Spleen (tissue), 11 donors: ENCODE measurements at regions not wholly inside any gene's neighbourhood (a gene's known extent, or its start where the extent isn't known, plus 50 kb on each side); places are given as distances from the start of the nearest gene placed in this dataset.

Source experiments
- DNase-seq: peaks from one replicate; pipeline ENCODE4 v3.0.0-alpha.2; 2020
- H3K27ac ChIP-seq, 8 donors: fragments of 200-600 bp; sonication (generic) in 7 of 8; 1 replicate in 4 of 8; 2 replicates in 4 of 8; pipeline versions ENCODE4 v1.5.0 to v1.8.0; 2016 to 2021; ENCODE audit warnings: inconsistent platforms in 4 of 8, mild to moderate bottlenecking in 4 of 8, moderate library complexity in 1 of 8
- H3K27me3 ChIP-seq, 7 donors: fragments of 200-600 bp; sonication (generic) in 6 of 7; replicated peaks in 1 of 7; 1 replicate in 4 of 7; 2 replicates in 3 of 7; pipeline versions ENCODE4 v1.5.0 to v1.8.0; 2016 to 2021; ENCODE audit warnings: inconsistent platforms in 3 of 7, mild to moderate bottlenecking in 1 of 7
- H3K36me3 ChIP-seq, 6 donors: fragments of 200-600 bp; sonication (generic) in 5 of 6; 1 replicate in 4 of 6; 2 replicates in 2 of 6; pipeline versions ENCODE4 v1.5.0 to v1.8.0; 2016 to 2021; ENCODE audit warnings: inconsistent platforms in 2 of 6
- H3K4me1 ChIP-seq, 6 donors: fragments of 200-600 bp; sonication (generic) in 5 of 6; 1 replicate in 3 of 6; 2 replicates in 3 of 6; pipeline versions ENCODE4 v1.5.0 to v1.8.0; 2016 to 2021; ENCODE audit warnings: inconsistent platforms in 3 of 6
- H3K4me3 ChIP-seq, 8 donors: fragments of 200-600 bp; sonication (generic) in 7 of 8; 1 replicate in 4 of 8; 2 replicates in 4 of 8; pipeline versions ENCODE4 v1.5.0 to v1.8.0; 2016 to 2021; ENCODE audit warnings: inconsistent platforms in 4 of 8, mild to moderate bottlenecking in 4 of 8, moderate library complexity in 2 of 8
- H3K9me3 ChIP-seq, 8 donors: fragments of 200-600 bp; sonication (generic) in 7 of 8; 1 replicate in 4 of 8; 2 replicates in 4 of 8; pipeline versions ENCODE4 v1.5.0 to v1.8.0; 2016 to 2021; ENCODE audit warnings: inconsistent platforms in 4 of 8
- POLR2A ChIP-seq, 3 donors: fragments of 450-650 bp; IDR thresholded peaks; one replicate each; pipeline ENCODE4 v1.5.1; 2017; ENCODE audit warnings: antibody characterized with exemption in 3 of 3, mild to moderate bottlenecking in 1 of 3
- POLR2AphosphoS5 ChIP-seq, 3 donors: sonication (generic); formaldehyde crosslinking; IDR thresholded peaks; one replicate each; pipeline ENCODE4 v1.5.1; 2017; ENCODE audit warnings: antibody characterized with exemption in 3 of 3
- WGBS, 5 donors: extraction: QIAGEN DNeasy Blood & Tissue Kit in 3 of 5; methylation state at CpG; one replicate each; pipeline versions ENCODE4 v1.1.5 to v1.1.7; 2013 to 2018; 5-methylcytosine and 5-hydroxymethylcytosine counted together
- intact Hi-C: fragments of 100-400 bp; cut with DNase I; formaldehyde crosslinking; loops from one replicate; pipeline ENCODE4 v1.15.0; 2023; ENCODE audit warnings: low total_unique reads
- TF ChIP-seq, protein P1 (sequence below), 11 experiments: fragments of 200-600 bp in 7 of 11; fragments of 450-650 bp in 4 of 11; sonication (generic) in 4 of 11; IDR thresholded peaks in 8 of 11; conservative IDR thresholded peaks in 3 of 11; 1 replicate in 7 of 11; 2 replicates in 4 of 11; pipeline versions ENCODE4 v1.4.0 to v1.8.0; 2016 to 2021; ENCODE audit warnings: antibody characterized with exemption in 11 of 11, inconsistent platforms in 4 of 11, mild to moderate bottlenecking in 1 of 11
- donor health status: healthy with polysubstance abuse.
- donor health status: DM: no; HTN: no; CAD: no; lungs with moderate emphysema.
- donor health status: DM: no; HTN: no; CAD: no.
- donor health status: Bipolar disorder and iron deficiency.
- donor health status: healthy.
- donor health status: DM: no; HTN: no; CAD: no.
- donor health status: DM: yes; HTN: yes; CAD: no.

DNA sequence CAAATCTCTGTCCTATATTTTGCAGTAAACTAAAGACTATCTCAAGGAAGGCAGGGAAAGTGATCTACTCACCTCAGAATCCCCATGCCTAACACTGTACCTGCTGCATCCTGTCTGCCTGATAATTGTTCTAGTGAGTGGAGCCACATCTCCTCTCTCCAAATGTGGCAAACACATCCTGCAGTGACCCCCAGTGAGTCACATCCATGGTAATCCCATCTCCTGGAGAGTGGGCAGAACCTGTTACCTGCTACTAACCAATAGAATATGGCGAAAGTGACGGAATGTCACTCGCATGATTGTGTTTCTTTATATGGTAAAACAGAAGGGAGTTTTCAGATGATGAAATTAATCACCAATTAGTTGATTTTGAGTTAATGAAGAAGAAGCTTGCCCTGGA is 353.8 kb upstream of the DLGAP1 start:
- Histone ChIP-seq H3K9me3 (peaks cover 0 to 27% (median 5%) of the 10 kb centered on the region in 8 donors), H3K4me1 (no peaks in the 10 kb centered on the region), H3K4me3 (no peak overlapping the region), H3K27ac (no peak overlapping the region), H3K36me3 (no peaks in the 10 kb centered on the region), H3K27me3 (no peaks in the 10 kb centered on the region)
- DNase-seq = no peak
- intact Hi-C loops = no loop called here
- TF ChIP-seq, protein P1, sequence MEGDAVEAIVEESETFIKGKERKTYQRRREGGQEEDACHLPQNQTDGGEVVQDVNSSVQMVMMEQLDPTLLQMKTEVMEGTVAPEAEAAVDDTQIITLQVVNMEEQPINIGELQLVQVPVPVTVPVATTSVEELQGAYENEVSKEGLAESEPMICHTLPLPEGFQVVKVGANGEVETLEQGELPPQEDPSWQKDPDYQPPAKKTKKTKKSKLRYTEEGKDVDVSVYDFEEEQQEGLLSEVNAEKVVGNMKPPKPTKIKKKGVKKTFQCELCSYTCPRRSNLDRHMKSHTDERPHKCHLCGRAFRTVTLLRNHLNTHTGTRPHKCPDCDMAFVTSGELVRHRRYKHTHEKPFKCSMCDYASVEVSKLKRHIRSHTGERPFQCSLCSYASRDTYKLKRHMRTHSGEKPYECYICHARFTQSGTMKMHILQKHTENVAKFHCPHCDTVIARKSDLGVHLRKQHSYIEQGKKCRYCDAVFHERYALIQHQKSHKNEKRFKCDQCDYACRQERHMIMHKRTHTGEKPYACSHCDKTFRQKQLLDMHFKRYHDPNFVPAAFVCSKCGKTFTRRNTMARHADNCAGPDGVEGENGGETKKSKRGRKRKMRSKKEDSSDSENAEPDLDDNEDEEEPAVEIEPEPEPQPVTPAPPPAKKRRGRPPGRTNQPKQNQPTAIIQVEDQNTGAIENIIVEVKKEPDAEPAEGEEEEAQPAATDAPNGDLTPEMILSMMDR (IDR thresholded peaks at IDR 0.05 in 8 of 11, conservative IDR thresholded peaks at IDR 0.05 in 3 of 11) = no peak
- no peak for TF ChIP-seq POLR2A (IDR thresholded peaks at IDR 0.05)
- TF ChIP-seq POLR2AphosphoS5 (IDR thresholded peaks at IDR 0.05) = no peak
- WGBS, 5 donors = 70 to 96% (median 92%) methylated on average over 3 of the region's 3 CpGs

DNA sequence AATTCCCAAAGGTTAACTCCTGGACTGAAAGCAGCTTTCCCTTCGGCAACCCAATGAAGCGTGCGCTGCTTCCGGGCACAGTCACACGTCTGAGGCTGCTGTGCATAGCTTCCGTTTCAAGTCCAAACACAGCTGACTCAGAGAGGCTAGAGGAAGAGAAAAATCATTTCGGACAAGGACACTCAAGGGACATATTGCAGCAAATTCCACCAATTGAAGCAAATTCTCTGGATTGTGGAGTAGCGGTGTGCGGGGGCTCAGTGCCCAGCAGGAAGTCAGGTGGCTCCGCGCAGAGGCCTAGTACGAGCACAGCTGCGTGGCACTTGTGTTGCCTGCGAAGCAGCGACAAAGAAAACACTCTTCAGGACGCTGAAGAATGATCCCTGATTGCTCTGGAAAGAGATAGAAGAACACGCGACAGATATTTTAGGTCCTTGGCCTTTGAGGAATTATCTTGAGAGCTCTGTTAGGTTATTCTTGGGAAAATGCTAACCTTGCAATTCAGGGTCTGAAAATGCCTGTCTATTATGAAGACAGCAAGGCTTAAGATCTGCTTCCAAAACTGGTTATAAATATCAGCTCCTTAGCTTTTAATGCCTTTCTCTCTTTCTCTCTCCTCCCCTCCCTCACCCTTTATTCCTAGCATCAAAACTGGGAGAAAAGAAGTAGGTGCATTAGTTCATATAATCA is 352.6 kb upstream of the DLGAP1 start:
- intact Hi-C loops = no loop called here
- TF ChIP-seq, protein P1 (IDR thresholded peaks at IDR 0.05 in 8 of 11, conservative IDR thresholded peaks at IDR 0.05 in 3 of 11) = no peak
- TF ChIP-seq POLR2A (IDR thresholded peaks at IDR 0.05) = no peak
- TF ChIP-seq POLR2AphosphoS5 (IDR thresholded peaks at IDR 0.05) = no peak
- Histone ChIP-seq H3K36me3 (no peaks in the 10 kb centered on the region), H3K27me3 (no peaks in the 10 kb centered on the region), H3K9me3 (peaks cover 0 to 31% (median 11%) of the 10 kb centered on the region in 8 donors), H3K27ac (peak overlapping the region in 1 of 8 donors; percentile 18), H3K4me1 (no peaks in the 10 kb centered on the region), H3K4me3 (no peak overlapping the region)
- DNase-seq = no peak
- 78 to 86% (median 85%) methylated on average over 18 of the region's 18 CpGs for WGBS, 5 donors

DNA sequence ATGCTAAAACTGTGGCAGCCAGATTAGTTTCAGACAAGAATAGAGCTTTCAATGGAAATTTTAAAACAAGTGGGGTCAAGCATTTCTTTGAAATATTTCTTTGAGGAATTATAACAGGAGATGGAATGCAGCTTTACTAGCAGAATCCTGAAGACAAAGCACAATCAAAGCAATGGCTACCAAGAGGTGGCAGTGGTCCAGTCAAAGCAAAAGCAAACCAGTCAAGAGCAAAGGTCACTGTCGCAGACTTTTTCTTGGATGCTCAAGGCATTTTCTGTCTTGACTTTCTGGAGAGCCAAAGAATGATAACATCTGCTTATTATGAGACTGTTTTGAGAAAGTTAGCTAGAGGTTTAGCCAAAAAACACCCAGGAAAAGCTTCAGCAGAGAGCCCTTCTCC is 351.2 kb upstream of the DLGAP1 start:
- TF ChIP-seq, protein P1 (IDR thresholded peaks at IDR 0.05 in 8 of 11, conservative IDR thresholded peaks at IDR 0.05 in 3 of 11) = no peak
- no peak for TF ChIP-seq POLR2AphosphoS5 (IDR thresholded peaks at IDR 0.05)
- TF ChIP-seq POLR2A (IDR thresholded peaks at IDR 0.05) = no peak
- no peak for DNase-seq
- no peak overlapping the region for H3K27ac ChIP-seq
- intact Hi-C loops = no loop called here
- WGBS, 5 donors = 83 to 90% (median 88%) methylated on average over 1 of the region's 1 CpG
- H3K9me3 ChIP-seq = peaks cover 0 to 43% (median 20%) of the 10 kb centered on the region in 8 donors
- no peaks in the 10 kb centered on the region for H3K4me1 ChIP-seq
- H3K4me3 ChIP-seq = no peak overlapping the region
- no peaks in the 10 kb centered on the region for H3K27me3 ChIP-seq
- no peaks in the 10 kb centered on the region for H3K36me3 ChIP-seq

DNA sequence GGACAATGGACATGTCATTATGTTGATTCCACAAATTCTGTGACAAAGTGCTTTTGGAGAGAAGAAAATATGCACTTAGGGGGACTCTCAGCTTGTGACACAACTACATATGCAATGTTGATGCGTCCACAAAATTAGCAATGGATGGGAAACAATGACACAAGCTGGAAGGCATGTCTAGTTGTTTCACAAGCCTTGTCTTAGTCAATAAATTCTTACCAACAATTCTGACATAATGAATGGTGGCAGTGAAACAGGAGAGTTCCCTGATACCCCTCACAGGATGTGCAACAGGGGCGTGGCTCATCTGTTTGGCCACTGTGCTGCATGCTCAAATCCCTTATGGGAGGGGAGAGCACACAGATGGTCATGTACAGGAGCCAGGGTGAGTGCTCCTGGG is 347.2 kb upstream of the DLGAP1 start:
- no peak for DNase-seq
- no peak for TF ChIP-seq POLR2AphosphoS5 (IDR thresholded peaks at IDR 0.05)
- TF ChIP-seq, protein P1 (IDR thresholded peaks at IDR 0.05 in 8 of 11, conservative IDR thresholded peaks at IDR 0.05 in 3 of 11) = no peak
- TF ChIP-seq POLR2A (IDR thresholded peaks at IDR 0.05) = no peak
- 66 to 95% (median 74%) methylated on average over 1 to 2 of the region's 2 CpGs for WGBS, 5 donors
- Histone ChIP-seq H3K9me3 (peaks cover 0 to 75% (median 45%) of the 10 kb centered on the region in 8 donors), H3K4me3 (no peak overlapping the region), H3K4me1 (no peaks in the 10 kb centered on the region), H3K36me3 (no peaks in the 10 kb centered on the region), H3K27me3 (no peaks in the 10 kb centered on the region), H3K27ac (no peak overlapping the region)
- intact Hi-C loops = no loop called here
